Ishikawa (cell line): ENCODE measurements at regions not wholly inside any gene's neighbourhood (a gene's known extent, or its start where the extent isn't known, plus 50 kb on each side); places are given as distances from the start of the nearest gene placed in this dataset.

Experiments
- CEBPB ChIP-seq: IDR thresholded peaks from 2 replicates; pipeline ENCODE4 v1.6.1; 2012
- CREB1 ChIP-seq: IDR thresholded peaks from 2 replicates; pipeline ENCODE4 v1.6.1; 2012; ENCODE audit warnings: low read depth
- EGR1 ChIP-seq: IDR thresholded peaks from 2 replicates; pipeline ENCODE4 v1.6.1; 2012
- EP300 ChIP-seq: IDR thresholded peaks from 2 replicates; pipeline ENCODE4 v1.6.1; 2012; ENCODE audit warnings: borderline replicate concordance
- FOXM1 ChIP-seq: IDR thresholded peaks from 2 replicates; pipeline ENCODE4 v1.6.1; 2012; ENCODE audit warnings: low read depth, borderline replicate concordance
- MAX ChIP-seq: IDR thresholded peaks from 2 replicates; pipeline ENCODE4 v1.6.1; 2012
- NFIC ChIP-seq: IDR thresholded peaks from 2 replicates; pipeline ENCODE4 v1.6.1; 2012
- RAD21 ChIP-seq: IDR thresholded peaks from 2 replicates; pipeline ENCODE4 v1.6.1; 2012; ENCODE audit warnings: low read depth
- REST ChIP-seq: IDR thresholded peaks from 2 replicates; pipeline ENCODE4 v1.6.1; 2012; ENCODE audit warnings: low read depth, mild to moderate bottlenecking
- TAF1 ChIP-seq: IDR thresholded peaks from 2 replicates; pipeline ENCODE4 v1.6.1; 2012; ENCODE audit warnings: low read depth, mild to moderate bottlenecking
- TCF12 ChIP-seq: IDR thresholded peaks from 2 replicates; pipeline ENCODE4 v1.6.1; 2012; ENCODE audit warnings: low read depth
- TEAD4 ChIP-seq: IDR thresholded peaks from 2 replicates; pipeline ENCODE4 v1.6.1; 2012
- USF1 ChIP-seq: IDR thresholded peaks from 2 replicates; pipeline ENCODE4 v1.6.1; 2012
- YY1 ChIP-seq: IDR thresholded peaks from 2 replicates; pipeline ENCODE4 v1.6.1; 2012; ENCODE audit warnings: low read depth
- ZBTB7A ChIP-seq: IDR thresholded peaks from 2 replicates; pipeline ENCODE4 v1.6.1; 2012; ENCODE audit warnings: low read depth

- TF ChIP-seq TAF1 (no peak), USF1 (no peak), EGR1 (no peak), EP300 (no peak), RAD21 (no peak), FOXM1 (no peak)
Measured at GRCh38 chr16:79977940-79978836, 377.7 kb upstream of the MAF start.

- TF ChIP-seq ZBTB7A, result no peak
- TF ChIP-seq TCF12, result no peak
- no peak for TF ChIP-seq USF1
- no peak for TF ChIP-seq TAF1
- TF ChIP-seq NFIC, result no peak
- TF ChIP-seq EP300, result no peak
- no peak for TF ChIP-seq MAX
- TF ChIP-seq TEAD4, result no peak
- no peak for TF ChIP-seq FOXM1
- no peak for TF ChIP-seq RAD21
- TF ChIP-seq EGR1, result no peak
- TF ChIP-seq YY1, result no peak
- TF ChIP-seq CREB1, result no peak
Measured at GRCh38 chr16:79973320-79973719, 372.8 kb upstream of the MAF start.

GRCh38 chr16:79972053-79972704 lies 371.6 kb upstream of the MAF start:
- TF ChIP-seq NFIC, result no peak
- TF ChIP-seq TAF1, result no peak
- TF ChIP-seq EGR1, result no peak
- no peak for TF ChIP-seq MAX
- TF ChIP-seq FOXM1, result no peak
- TF ChIP-seq ZBTB7A, result no peak
- TF ChIP-seq CREB1, result no peak
- TF ChIP-seq REST, result no peak
- TF ChIP-seq YY1, result no peak
- no peak for TF ChIP-seq RAD21
- no peak for TF ChIP-seq USF1
- TF ChIP-seq CEBPB, result no peak
- TF ChIP-seq TCF12, result no peak
- no peak for TF ChIP-seq EP300

- TF ChIP-seq EGR1 (no peak), ZBTB7A (no peak), EP300 (no peak), MAX (no peak), TEAD4 (no peak), RAD21 (no peak), FOXM1 (no peak), USF1 (no peak), NFIC (no peak), YY1 (no peak), REST (no peak)
Measured at GRCh38 chr16:79971237-79971572, 370.7 kb upstream of the MAF start.
